ENCODE measurements at regions not wholly inside any gene's neighbourhood (a gene's known extent, or its start where the extent isn't known, plus 50 kb on each side); places are given as distances from the start of the nearest gene placed in this dataset.

DNA sequence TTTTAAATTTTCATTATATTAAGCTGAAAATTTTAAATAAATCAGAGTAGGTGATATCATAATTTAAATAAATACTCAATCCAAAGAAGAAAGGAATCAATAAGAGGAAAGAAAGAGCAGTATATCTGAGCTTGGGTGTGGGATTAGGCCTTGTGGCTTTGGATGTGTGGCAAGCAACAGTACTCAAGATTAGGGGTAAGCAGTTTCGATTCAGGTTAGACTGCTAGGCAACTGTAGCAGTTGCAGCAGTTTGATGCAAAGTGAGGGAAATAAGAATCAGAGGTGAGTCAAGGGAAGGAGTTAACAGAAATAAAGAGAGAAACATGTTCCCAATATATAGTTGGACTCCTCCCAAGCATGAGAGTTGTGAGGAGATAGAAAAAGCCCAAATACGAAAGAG lies 599.6 kb upstream of the KLHL4 start:
- Histone ChIP-seq H3K9me3 (ENCODE audit: low read length) (no peaks in the 10 kb centered on the region), H3K36me3 (ENCODE audit: insufficient read depth, low read length) (no peaks in the 10 kb centered on the region), H3K4me2 (ENCODE audit: low read length) (no peak overlapping the region), H3F3A (ENCODE audit: insufficient read depth, low read length, poor library complexity, severe bottlenecking) (no peaks in the 10 kb centered on the region), H3K9ac (ENCODE audit: low read length) (no peak overlapping the region), H2AFZ (ENCODE audit: low read depth, low read length) (no peak overlapping the region), H3K9me2 (ENCODE audit: insufficient read depth, low read length) (no peaks in the 10 kb centered on the region), H3K27ac (ENCODE audit: low read length) (no peak overlapping the region), H3K27me3 (ENCODE audit: insufficient read depth, low read depth, low read length) (no peaks in the 10 kb centered on the region), H3K79me2 (replicated peaks; ENCODE audit: insufficient read depth, low read length) (no peaks in the 10 kb centered on the region), H4K20me1 (ENCODE audit: insufficient read depth) (no peaks in the 10 kb centered on the region), H3K4me3 (ENCODE audit: low read length) (no peak overlapping the region)
- no peak for TF ChIP-seq EZH2 (IDR thresholded peaks at IDR 0.05; ENCODE audit: borderline replicate concordance, insufficient read depth, low read length, poor library complexity, severe bottlenecking)
- TF ChIP-seq, protein P1, sequence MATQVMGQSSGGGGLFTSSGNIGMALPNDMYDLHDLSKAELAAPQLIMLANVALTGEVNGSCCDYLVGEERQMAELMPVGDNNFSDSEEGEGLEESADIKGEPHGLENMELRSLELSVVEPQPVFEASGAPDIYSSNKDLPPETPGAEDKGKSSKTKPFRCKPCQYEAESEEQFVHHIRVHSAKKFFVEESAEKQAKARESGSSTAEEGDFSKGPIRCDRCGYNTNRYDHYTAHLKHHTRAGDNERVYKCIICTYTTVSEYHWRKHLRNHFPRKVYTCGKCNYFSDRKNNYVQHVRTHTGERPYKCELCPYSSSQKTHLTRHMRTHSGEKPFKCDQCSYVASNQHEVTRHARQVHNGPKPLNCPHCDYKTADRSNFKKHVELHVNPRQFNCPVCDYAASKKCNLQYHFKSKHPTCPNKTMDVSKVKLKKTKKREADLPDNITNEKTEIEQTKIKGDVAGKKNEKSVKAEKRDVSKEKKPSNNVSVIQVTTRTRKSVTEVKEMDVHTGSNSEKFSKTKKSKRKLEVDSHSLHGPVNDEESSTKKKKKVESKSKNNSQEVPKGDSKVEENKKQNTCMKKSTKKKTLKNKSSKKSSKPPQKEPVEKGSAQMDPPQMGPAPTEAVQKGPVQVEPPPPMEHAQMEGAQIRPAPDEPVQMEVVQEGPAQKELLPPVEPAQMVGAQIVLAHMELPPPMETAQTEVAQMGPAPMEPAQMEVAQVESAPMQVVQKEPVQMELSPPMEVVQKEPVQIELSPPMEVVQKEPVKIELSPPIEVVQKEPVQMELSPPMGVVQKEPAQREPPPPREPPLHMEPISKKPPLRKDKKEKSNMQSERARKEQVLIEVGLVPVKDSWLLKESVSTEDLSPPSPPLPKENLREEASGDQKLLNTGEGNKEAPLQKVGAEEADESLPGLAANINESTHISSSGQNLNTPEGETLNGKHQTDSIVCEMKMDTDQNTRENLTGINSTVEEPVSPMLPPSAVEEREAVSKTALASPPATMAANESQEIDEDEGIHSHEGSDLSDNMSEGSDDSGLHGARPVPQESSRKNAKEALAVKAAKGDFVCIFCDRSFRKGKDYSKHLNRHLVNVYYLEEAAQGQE (IDR thresholded peaks at IDR 0.05; ENCODE audit: borderline replicate concordance): no peak
- TF ChIP-seq POLR2AphosphoS5 (IDR thresholded peaks at IDR 0.05): no peak
- no peak for TF ChIP-seq MXI1 (conservative IDR thresholded peaks at IDR 0.05; ENCODE audit: poor library complexity, severe bottlenecking)
- no peak for TF ChIP-seq SMC3 (conservative IDR thresholded peaks at IDR 0.05; ENCODE audit: poor library complexity)
- no peak for TF ChIP-seq EP300 (conservative IDR thresholded peaks at IDR 0.05; ENCODE audit: poor library complexity, severe bottlenecking)
- no peak for TF ChIP-seq TAF1 (IDR thresholded peaks at IDR 0.05; ENCODE audit: low read depth)
- TF ChIP-seq, protein P2, sequence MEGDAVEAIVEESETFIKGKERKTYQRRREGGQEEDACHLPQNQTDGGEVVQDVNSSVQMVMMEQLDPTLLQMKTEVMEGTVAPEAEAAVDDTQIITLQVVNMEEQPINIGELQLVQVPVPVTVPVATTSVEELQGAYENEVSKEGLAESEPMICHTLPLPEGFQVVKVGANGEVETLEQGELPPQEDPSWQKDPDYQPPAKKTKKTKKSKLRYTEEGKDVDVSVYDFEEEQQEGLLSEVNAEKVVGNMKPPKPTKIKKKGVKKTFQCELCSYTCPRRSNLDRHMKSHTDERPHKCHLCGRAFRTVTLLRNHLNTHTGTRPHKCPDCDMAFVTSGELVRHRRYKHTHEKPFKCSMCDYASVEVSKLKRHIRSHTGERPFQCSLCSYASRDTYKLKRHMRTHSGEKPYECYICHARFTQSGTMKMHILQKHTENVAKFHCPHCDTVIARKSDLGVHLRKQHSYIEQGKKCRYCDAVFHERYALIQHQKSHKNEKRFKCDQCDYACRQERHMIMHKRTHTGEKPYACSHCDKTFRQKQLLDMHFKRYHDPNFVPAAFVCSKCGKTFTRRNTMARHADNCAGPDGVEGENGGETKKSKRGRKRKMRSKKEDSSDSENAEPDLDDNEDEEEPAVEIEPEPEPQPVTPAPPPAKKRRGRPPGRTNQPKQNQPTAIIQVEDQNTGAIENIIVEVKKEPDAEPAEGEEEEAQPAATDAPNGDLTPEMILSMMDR (IDR thresholded peaks at IDR 0.05; ENCODE audit: poor library complexity, severe bottlenecking): no peak
- no peak for TF ChIP-seq RAD21 (conservative IDR thresholded peaks at IDR 0.05)

DNA sequence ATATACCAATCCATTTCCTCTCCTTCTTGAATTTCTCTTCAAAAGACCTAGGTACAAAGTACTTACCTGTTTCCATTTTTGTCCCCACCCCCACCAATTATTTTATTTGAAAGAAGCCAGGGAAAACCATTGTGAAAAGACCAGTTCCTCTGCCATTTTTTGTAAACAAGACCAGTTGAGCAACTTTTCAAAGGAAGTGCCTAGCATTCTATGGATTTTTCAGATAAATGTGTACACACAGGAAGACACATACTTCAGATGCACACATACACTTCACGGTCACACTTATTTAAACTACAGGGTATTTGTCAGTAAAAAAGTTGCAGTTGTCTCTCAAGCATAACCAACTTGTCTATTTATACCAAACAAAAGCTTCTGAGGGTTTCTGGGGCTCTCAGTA lies 587.2 kb upstream of the KLHL4 start:
- Histone ChIP-seq H3K4me2 (ENCODE audit: low read length) (no peak overlapping the region), H2AFZ (ENCODE audit: low read depth, low read length) (no peak overlapping the region), H3K9me2 (ENCODE audit: insufficient read depth, low read length) (no peaks in the 10 kb centered on the region), H3K27ac (ENCODE audit: low read length) (no peak overlapping the region), H4K20me1 (ENCODE audit: insufficient read depth) (no peaks in the 10 kb centered on the region), H3K9ac (ENCODE audit: low read length) (no peak overlapping the region), H3K4me3 (ENCODE audit: low read length) (no peak overlapping the region), H3K36me3 (ENCODE audit: insufficient read depth, low read length) (no peaks in the 10 kb centered on the region), H3K79me2 (replicated peaks; ENCODE audit: insufficient read depth, low read length) (no peaks in the 10 kb centered on the region), H3F3A (ENCODE audit: insufficient read depth, low read length, poor library complexity, severe bottlenecking) (no peaks in the 10 kb centered on the region), H3K9me3 (ENCODE audit: low read length) (no peaks in the 10 kb centered on the region), H3K27me3 (ENCODE audit: insufficient read depth, low read depth, low read length) (no peaks in the 10 kb centered on the region)
- TF ChIP-seq MXI1 (conservative IDR thresholded peaks at IDR 0.05; ENCODE audit: poor library complexity, severe bottlenecking) (no peak), RAD21 (conservative IDR thresholded peaks at IDR 0.05) (no peak)
- TF ChIP-seq, protein P1 (IDR thresholded peaks at IDR 0.05; ENCODE audit: borderline replicate concordance): no peak

Data from neural cell (in vitro differentiated cells).